NT2/D1 (cell line): ENCODE measurements at regions not wholly inside any gene's neighbourhood (a gene's known extent, or its start where the extent isn't known, plus 50 kb on each side); places are given as distances from the start of the nearest gene placed in this dataset.

Experiments
- DNase-seq: peaks from one replicate; pipeline ENCODE4 v3.0.0-alpha.2; 2011; ENCODE audit warnings: low read depth, low spot score
- H3K27me3 ChIP-seq: 2 replicates; pipeline ENCODE4 v1.6.0; 2011; ENCODE audit warnings: mild to moderate bottlenecking; ENCODE audit not compliant: insufficient read length, insufficient read depth
- H3K36me3 ChIP-seq: 2 replicates; pipeline ENCODE4 v1.6.1; 2011; ENCODE audit warnings: mild to moderate bottlenecking, low read length, mixed read lengths; ENCODE audit not compliant: insufficient read depth, insufficient read length
- H3K4me1 ChIP-seq: 2 replicates; pipeline ENCODE4 v1.5.1; 2011; ENCODE audit not compliant: insufficient read depth, insufficient read length
- H3K4me3 ChIP-seq: 2 replicates; pipeline ENCODE4 v1.5.1; 2011; ENCODE audit warnings: low read depth; ENCODE audit not compliant: insufficient read length
- H3K9ac ChIP-seq: 2 replicates; pipeline ENCODE4 v1.6.0; 2011; ENCODE audit warnings: low read depth; ENCODE audit not compliant: insufficient read length
- H3K9me3 ChIP-seq: 2 replicates; pipeline ENCODE4 v1.5.1; 2011; ENCODE audit warnings: mild to moderate bottlenecking, low read length; ENCODE audit not compliant: insufficient read depth
- SUZ12 ChIP-seq: IDR thresholded peaks from 2 replicates; pipeline ENCODE4 v1.6.1; 2011; ENCODE audit not compliant: insufficient read length, insufficient read depth; ENCODE audit errors: extremely low read depth
- YY1 ChIP-seq: IDR thresholded peaks from 2 replicates; pipeline ENCODE4 v1.6.1; 2011; ENCODE audit not compliant: insufficient read length, insufficient read depth
- ZNF274 ChIP-seq: IDR thresholded peaks from 2 replicates; pipeline ENCODE4 v1.6.1; 2011; ENCODE audit warnings: mild to moderate bottlenecking, low read depth, low read length

DNA sequence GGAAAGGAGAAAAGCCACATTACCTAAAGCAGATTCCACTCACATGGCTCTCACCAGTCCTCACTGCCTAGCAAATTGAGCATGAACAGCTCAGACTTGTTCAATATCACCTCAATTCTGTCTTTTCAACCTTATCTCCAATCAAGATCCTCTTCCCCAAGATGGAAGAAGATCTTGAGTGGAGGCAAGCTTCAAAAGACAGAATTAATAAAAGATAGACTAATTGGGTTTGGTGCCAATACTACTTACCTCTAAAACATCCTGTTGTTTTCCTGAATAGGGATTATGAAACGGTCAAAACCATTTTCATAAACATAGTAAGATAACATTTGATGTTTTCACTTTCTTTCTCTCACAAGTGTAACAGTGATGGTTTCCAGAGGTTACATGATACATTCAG lies 349.2 kb upstream of the PLD5 start:
- TF ChIP-seq SUZ12 (no peak), YY1 (no peak), ZNF274 (no peak)
- Histone ChIP-seq H3K9me3 (no peaks in the 10 kb centered on the region), H3K4me3 (no peak overlapping the region), H3K4me1 (no peaks in the 10 kb centered on the region), H3K27me3 (no peaks in the 10 kb centered on the region), H3K36me3 (no peaks in the 10 kb centered on the region), H3K9ac (no peak overlapping the region)
- DNase-seq, result no peak

DNA sequence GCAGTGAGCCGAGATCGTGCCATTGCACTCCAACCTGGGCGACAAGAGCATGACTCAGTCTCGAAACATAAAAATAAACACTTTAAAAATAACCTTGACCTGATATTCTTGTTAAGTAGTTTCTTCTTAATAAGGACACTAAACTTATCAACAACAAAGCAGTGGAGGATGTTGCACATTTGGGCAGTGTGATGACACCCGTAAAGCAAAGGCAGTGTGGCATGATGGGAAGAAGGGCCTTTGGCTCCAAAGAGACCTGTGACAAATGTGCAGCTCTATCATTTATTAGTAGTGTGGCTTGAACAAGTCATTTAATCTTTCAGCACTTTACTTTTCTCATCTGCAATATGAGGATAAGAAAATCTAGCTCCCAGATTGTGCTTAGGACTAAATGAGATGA lies 348.0 kb upstream of the PLD5 start:
- Histone ChIP-seq H3K4me1 (no peaks in the 10 kb centered on the region), H3K9me3 (no peaks in the 10 kb centered on the region), H3K9ac (no peak overlapping the region), H3K36me3 (no peaks in the 10 kb centered on the region), H3K27me3 (no peaks in the 10 kb centered on the region), H3K4me3 (no peak overlapping the region)
- no peak for TF ChIP-seq ZNF274
- no peak for TF ChIP-seq SUZ12
- TF ChIP-seq YY1, result no peak
- no peak for DNase-seq

DNA sequence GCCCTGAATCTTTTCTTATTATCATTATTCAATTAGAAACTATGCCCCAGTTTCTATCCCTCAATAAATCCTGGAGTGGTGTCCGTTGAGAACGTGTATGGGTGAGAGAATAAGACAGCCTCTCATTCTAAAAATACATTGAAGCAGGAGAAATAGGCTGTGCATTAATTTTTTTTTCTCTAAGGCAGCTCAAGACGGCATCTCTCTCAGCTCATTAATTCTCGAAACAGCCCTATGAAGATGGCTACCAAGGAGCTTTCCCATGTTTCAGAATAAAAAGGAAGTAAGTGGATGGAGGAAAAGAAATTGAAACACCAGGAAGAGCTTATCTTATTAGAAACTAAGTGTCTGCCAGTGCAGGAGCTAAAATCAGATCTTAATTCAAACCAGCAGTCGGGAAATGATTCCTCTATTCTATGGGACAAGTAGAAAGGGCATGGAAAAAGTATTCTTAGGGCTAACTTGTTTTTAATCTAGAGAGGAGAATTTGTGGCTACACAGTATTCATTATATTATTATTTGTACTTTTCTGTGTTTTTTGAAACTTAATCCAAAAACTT lies 347.1 kb upstream of the PLD5 start:
- DNase-seq, result no peak
- TF ChIP-seq SUZ12 (no peak), ZNF274 (no peak), YY1 (no peak)
- no peaks in the 10 kb centered on the region for H3K4me1 ChIP-seq
- H3K9ac ChIP-seq, result no peak overlapping the region
- H3K36me3 ChIP-seq, result no peaks in the 10 kb centered on the region
- H3K4me3 ChIP-seq, result no peak overlapping the region
- no peaks in the 10 kb centered on the region for H3K27me3 ChIP-seq
- no peaks in the 10 kb centered on the region for H3K9me3 ChIP-seq

DNA sequence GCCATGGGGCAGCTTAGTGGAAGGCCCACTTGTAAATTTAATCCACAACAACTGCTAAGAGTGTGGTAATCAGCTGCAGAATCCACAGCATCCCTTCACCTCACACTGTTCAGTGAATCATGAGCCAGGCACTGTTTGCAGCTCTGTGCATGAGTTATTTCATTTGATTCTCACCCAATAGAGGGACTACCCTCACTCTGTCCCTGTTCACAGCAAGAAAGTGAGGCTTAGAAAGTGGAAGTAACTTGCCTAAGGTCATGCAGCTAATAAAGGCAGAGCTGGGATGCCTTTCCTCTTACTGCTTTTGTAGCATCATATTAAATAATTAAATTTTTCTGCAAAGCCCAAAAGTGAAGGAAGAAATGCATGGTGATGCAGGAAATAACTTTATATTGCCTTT lies 346.5 kb upstream of the PLD5 start:
- TF ChIP-seq SUZ12, result no peak
- TF ChIP-seq ZNF274, result no peak
- no peak for TF ChIP-seq YY1
- H3K4me3 ChIP-seq, result no peak overlapping the region
- H3K27me3 ChIP-seq, result no peaks in the 10 kb centered on the region
- no peak for DNase-seq
- no peaks in the 10 kb centered on the region for H3K4me1 ChIP-seq
- H3K36me3 ChIP-seq, result no peaks in the 10 kb centered on the region
- no peak overlapping the region for H3K9ac ChIP-seq
- no peaks in the 10 kb centered on the region for H3K9me3 ChIP-seq

DNA sequence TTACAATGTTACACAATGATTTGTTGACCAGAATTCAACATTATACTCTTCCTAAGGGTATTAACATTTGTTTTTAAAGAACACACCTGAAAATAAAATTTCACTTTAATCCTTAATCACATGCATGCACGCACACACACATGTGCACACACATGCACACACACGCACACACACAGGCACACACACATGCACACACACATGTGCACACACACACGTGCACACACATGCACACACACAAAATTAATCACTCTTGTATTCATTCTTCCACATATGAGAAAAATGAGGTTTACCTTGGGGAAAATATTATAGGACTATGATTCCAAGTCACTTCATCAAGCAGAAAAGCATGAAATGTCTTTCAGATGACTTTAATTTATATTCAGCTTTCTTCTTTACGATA lies 331.8 kb upstream of the PLD5 start:
- TF ChIP-seq YY1 (no peak), ZNF274 (no peak), SUZ12 (no peak)
- H3K9ac ChIP-seq, result no peak overlapping the region
- H3K36me3 ChIP-seq, result no peaks in the 10 kb centered on the region
- no peak overlapping the region for H3K4me3 ChIP-seq
- H3K9me3 ChIP-seq, result no peaks in the 10 kb centered on the region
- DNase-seq, result no peak
- no peaks in the 10 kb centered on the region for H3K27me3 ChIP-seq
- H3K4me1 ChIP-seq, result no peaks in the 10 kb centered on the region

DNA sequence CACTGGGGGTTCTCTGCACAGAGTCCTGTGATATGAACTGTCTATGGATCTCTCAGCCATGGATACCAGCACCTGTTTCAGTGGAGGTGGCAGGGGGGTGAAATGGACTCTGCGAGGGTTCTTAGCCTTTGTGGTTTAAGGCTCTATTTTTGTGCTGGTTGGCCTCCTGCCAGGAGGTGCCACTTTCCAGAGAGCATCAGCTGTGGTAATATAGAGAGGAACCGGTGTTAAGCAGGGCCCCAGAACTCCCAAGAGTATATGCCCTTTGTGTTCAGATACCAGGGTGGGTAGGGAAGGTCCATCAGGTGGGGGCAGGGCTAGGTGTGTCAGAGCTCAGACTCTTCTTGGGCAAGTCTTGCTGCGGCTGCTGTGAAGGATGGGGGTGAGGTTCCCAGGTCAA lies 330.0 kb upstream of the PLD5 start:
- no peak for TF ChIP-seq YY1
- TF ChIP-seq ZNF274, result no peak
- no peak for TF ChIP-seq SUZ12
- no peaks in the 10 kb centered on the region for H3K27me3 ChIP-seq
- DNase-seq, result no peak

DNA sequence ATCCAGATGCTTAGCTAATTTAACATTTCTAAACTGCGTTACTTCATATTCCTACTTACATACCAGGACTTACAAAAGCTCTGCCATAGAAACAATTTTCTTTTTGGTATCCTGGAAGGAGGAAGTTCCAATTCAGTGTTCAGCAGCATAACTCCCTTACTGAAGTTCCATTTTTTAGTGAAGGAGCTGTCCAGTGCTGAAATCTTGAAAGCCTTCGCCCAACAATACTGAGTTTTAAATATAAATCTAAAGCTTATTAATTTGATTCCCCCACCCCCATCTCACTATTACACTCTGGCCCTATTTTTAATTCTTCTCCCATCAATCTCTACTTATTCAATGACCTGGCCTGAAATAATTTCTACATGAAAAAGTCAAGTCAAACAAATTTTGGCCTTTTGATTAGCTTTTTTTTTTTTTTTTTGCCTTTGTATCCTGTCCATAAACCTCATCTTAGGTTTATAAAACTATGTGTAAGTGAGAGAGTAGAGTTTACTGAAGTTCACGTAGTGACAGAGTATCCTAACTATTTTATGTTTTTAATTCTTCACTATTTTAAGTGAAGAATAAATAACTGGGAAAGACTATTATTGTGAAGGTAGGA lies 323.0 kb upstream of the PLD5 start:
- no peak for DNase-seq
- Histone ChIP-seq H3K27me3 (no peaks in the 10 kb centered on the region), H3K36me3 (no peaks in the 10 kb centered on the region), H3K9me3 (no peaks in the 10 kb centered on the region), H3K4me3 (no peak overlapping the region), H3K4me1 (no peaks in the 10 kb centered on the region), H3K9ac (no peak overlapping the region)
- TF ChIP-seq SUZ12 (no peak), ZNF274 (no peak), YY1 (no peak)

More for the DNA sequence above, 330.0 kb upstream of the PLD5 start:
- H3K9ac ChIP-seq, result no peak overlapping the region
- H3K4me3 ChIP-seq, result no peak overlapping the region
- no peaks in the 10 kb centered on the region for H3K4me1 ChIP-seq
- H3K36me3 ChIP-seq, result no peaks in the 10 kb centered on the region
- no peaks in the 10 kb centered on the region for H3K9me3 ChIP-seq
